GM23338 (cell line): ENCODE measurements at regions not wholly inside any gene's neighbourhood (a gene's known extent, or its start where the extent isn't known, plus 50 kb on each side); places are given as distances from the start of the nearest gene placed in this dataset.

Experiments
- ATAC-seq: fragments of 200-7000 bp; cut with Tn5 transposase; 3 replicates; pipeline ENCODE4 v1.9.1; 2020
- DNase-seq: peaks from one replicate; pipeline ENCODE4 v3.0.0-alpha.2; 2015; ENCODE audit warnings: low spot score
- H2AFZ ChIP-seq: fragments of 200-600 bp; sonication (generic); 2 replicates; pipeline ENCODE4 v1.8.0; 2016; ENCODE audit warnings: antibody characterized with exemption, mild to moderate bottlenecking, moderate library complexity
- H3F3A ChIP-seq: fragments of 200-600 bp; sonication (generic); replicated peaks from 2 replicates; pipeline ENCODE4 v1.8.0; 2017; ENCODE audit warnings: antibody characterized with exemption, mixed run types, low read depth
- H3K27ac ChIP-seq: fragments of 200-600 bp; sonication (generic); 2 replicates; pipeline ENCODE4 v1.6.1; 2016; ENCODE audit warnings: low read depth
- H3K27me3 ChIP-seq: fragments of 200-600 bp; sonication (generic); 2 replicates; pipeline ENCODE4 v1.8.0; 2016; ENCODE audit warnings: mild to moderate bottlenecking, mixed run types, moderate library complexity; ENCODE audit not compliant: insufficient read depth
- H3K36me3 ChIP-seq: fragments of 200-600 bp; sonication (generic); 2 replicates; pipeline ENCODE4 v1.8.0; 2016; ENCODE audit warnings: mild to moderate bottlenecking; ENCODE audit not compliant: insufficient read depth
- H3K4me1 ChIP-seq: fragments of 200-600 bp; sonication (generic); 2 replicates; pipeline ENCODE4 v1.8.0; 2016; ENCODE audit warnings: mild to moderate bottlenecking, moderate library complexity; ENCODE audit not compliant: insufficient read depth
- H3K4me2 ChIP-seq: fragments of 200-600 bp; sonication (generic); 2 replicates; pipeline ENCODE4 v1.7.1; 2017; ENCODE audit warnings: mixed run types
- H3K4me3 ChIP-seq: fragments of 200-600 bp; sonication (generic); 2 replicates; pipeline ENCODE4 v1.6.1; 2016; ENCODE audit warnings: mixed run types
- H3K79me2 ChIP-seq: fragments of 200-600 bp; sonication (generic); replicated peaks from 2 replicates; pipeline ENCODE4 v1.8.0; 2017; ENCODE audit warnings: mild to moderate bottlenecking; ENCODE audit not compliant: insufficient read depth
- H3K9me2 ChIP-seq: fragments of 200-600 bp; sonication (generic); 2 replicates; pipeline ENCODE4 v1.8.0; 2017; ENCODE audit not compliant: insufficient read depth
- H4K20me1 ChIP-seq: fragments of 200-600 bp; sonication (generic); replicated peaks from 2 replicates; pipeline ENCODE4 v1.8.0; 2017; ENCODE audit warnings: mild to moderate bottlenecking; ENCODE audit not compliant: insufficient read depth
- H3K27ac Mint-ChIP-seq: 2 replicates; pipeline ENCODE4 v1.8.0; 2020; ENCODE audit warnings: inconsistent platforms, mild to moderate bottlenecking, moderate library complexity, mixed read lengths
- H3K27me3 Mint-ChIP-seq: 3 replicates; pipeline ENCODE4 v1.8.0; 2022; ENCODE audit warnings: low read depth, mild to moderate bottlenecking, moderate library complexity, mixed read lengths, inconsistent platforms; ENCODE audit not compliant: insufficient read depth, poor library complexity
- H3K36me3 Mint-ChIP-seq: 3 replicates; pipeline ENCODE4 v1.8.0; 2021; ENCODE audit warnings: low read depth, mild to moderate bottlenecking, inconsistent platforms, moderate library complexity, mixed read lengths
- H3K4me1 Mint-ChIP-seq: 3 replicates; pipeline ENCODE4 v1.8.0; 2020; ENCODE audit warnings: mild to moderate bottlenecking, inconsistent platforms, mixed read lengths
- H3K4me3 Mint-ChIP-seq: 3 replicates; pipeline ENCODE4 v1.8.0; 2021; ENCODE audit warnings: moderate library complexity, mild to moderate bottlenecking, inconsistent platforms, mixed read lengths
- H3K9me3 Mint-ChIP-seq: 3 replicates; pipeline ENCODE4 v1.8.0; 2020; ENCODE audit warnings: moderate library complexity, mild to moderate bottlenecking, inconsistent platforms, mixed read lengths
- CREB1 ChIP-seq: fragments of 250-450 bp; sonication (Bioruptor Pico); IDR thresholded peaks from 2 replicates; pipeline ENCODE4 v1.5.0; 2020; ENCODE audit warnings: low read depth, mild to moderate bottlenecking, moderate library complexity
- CTCF ChIP-seq, 2 experiments: fragments of 200-600 bp in 1 of 2; sonication (generic) in 1 of 2; conservative IDR thresholded peaks; 2 replicates each; pipeline versions ENCODE4 v1.5.1 to v1.6.1; 2016 to 2017; ENCODE audit warnings: antibody characterized with exemption in 2 of 2, low read depth in 2 of 2, mild to moderate bottlenecking in 2 of 2, moderate library complexity in 1 of 2
- ETS1 ChIP-seq: IDR thresholded peaks from 2 replicates; pipeline ENCODE4 v1.6.1; 2016; ENCODE audit warnings: antibody characterized with exemption
- EZH2 ChIP-seq: fragments of 200-600 bp; sonication (generic); IDR thresholded peaks from one replicate; pipeline ENCODE4 v1.8.0; 2017; ENCODE audit warnings: antibody characterized with exemption, mild to moderate bottlenecking, low read depth; ENCODE audit not compliant: unreplicated experiment
- EZH2phosphoT487 ChIP-seq: fragments of 200-600 bp; sonication (generic); IDR thresholded peaks from one replicate; pipeline ENCODE4 v1.8.1; 2018; ENCODE audit warnings: antibody characterized with exemption; ENCODE audit not compliant: unreplicated experiment
- JUNB ChIP-seq: IDR thresholded peaks from one replicate; pipeline ENCODE4 v1.6.1; 2016; ENCODE audit warnings: antibody characterized with exemption; ENCODE audit not compliant: unreplicated experiment
- NANOG ChIP-seq: IDR thresholded peaks from 2 replicates; pipeline ENCODE4 v1.6.1; 2016; ENCODE audit warnings: antibody characterized with exemption, borderline replicate concordance
- POLR2AphosphoS5 ChIP-seq: IDR thresholded peaks from 2 replicates; pipeline ENCODE4 v1.6.1; 2016; ENCODE audit warnings: antibody characterized with exemption, low read depth
- REST ChIP-seq: IDR thresholded peaks from one replicate; pipeline ENCODE4 v1.6.1; 2018; ENCODE audit warnings: antibody characterized with exemption; ENCODE audit not compliant: unreplicated experiment
- STAT1 ChIP-seq: IDR thresholded peaks from one replicate; pipeline ENCODE4 v1.6.1; 2016; ENCODE audit warnings: antibody characterized with exemption; ENCODE audit not compliant: unreplicated experiment
- ZNF114 ChIP-seq: fragments of 250-450 bp; sonication (Bioruptor Pico); IDR thresholded peaks from 2 replicates; pipeline ENCODE4 v1.5.0; 2020; ENCODE audit warnings: mild to moderate bottlenecking, moderate library complexity
- ZNF331 ChIP-seq: fragments of 250-450 bp; sonication (Bioruptor Pico); IDR thresholded peaks from 2 replicates; pipeline ENCODE4 v1.5.0; 2020; ENCODE audit warnings: low read depth, mild to moderate bottlenecking, moderate library complexity
- ZNF462 ChIP-seq: fragments of 250-450 bp; sonication (Bioruptor Pico); IDR thresholded peaks from 2 replicates; pipeline ENCODE4 v1.5.0; 2020; ENCODE audit warnings: mild to moderate bottlenecking, moderate library complexity

GRCh38 chr11:23570828-23571227 lies 710.6 kb upstream of the CCDC179 start:
- no peak for ATAC-seq
- no peaks in the 10 kb centered on the region for H3K36me3 ChIP-seq
- no peaks in the 10 kb centered on the region for H3K36me3 Mint-ChIP-seq
- no peak overlapping the region for H3K27ac Mint-ChIP-seq
- H3K9me2 ChIP-seq = no peaks in the 10 kb centered on the region
- TF ChIP-seq ZNF331 (CRISPR knock-in tag) (no peak), EZH2 (no peak), REST (no peak), ETS1 (no peak), JUNB (no peak), ZNF462 (CRISPR knock-in tag) (no peak), NANOG (no peak), CTCF (conservative IDR thresholded peaks at IDR 0.05; ENCODE audit: low read depth in 2 of 2) (no peak), ZNF114 (CRISPR knock-in tag) (no peak), EZH2phosphoT487 (no peak), POLR2AphosphoS5 (no peak), CREB1 (CRISPR knock-in tag) (no peak), STAT1 (no peak)
- no peaks in the 10 kb centered on the region for H3K27me3 ChIP-seq
- H3K27ac ChIP-seq = no peak overlapping the region
- no peaks in the 10 kb centered on the region; the same call in 2 of the 3 replicates for H3K9me3 Mint-ChIP-seq
- H2AFZ ChIP-seq = no peak overlapping the region
- no peak for DNase-seq
- H3K4me1 ChIP-seq = peaks cover 3% of the 10 kb centered on the region; the same call in 1 of the 2 replicates
- no peak overlapping the region for H3K4me3 ChIP-seq
- no peak overlapping the region for H3K4me2 ChIP-seq
- H3F3A ChIP-seq = no peaks in the 10 kb centered on the region
- no peaks in the 10 kb centered on the region for H4K20me1 ChIP-seq
- peaks cover 10% of the 10 kb centered on the region; the same call in 2 of the 3 replicates for H3K4me1 Mint-ChIP-seq
- H3K79me2 ChIP-seq = no peaks in the 10 kb centered on the region
- no peak overlapping the region for H3K4me3 Mint-ChIP-seq
- no peaks in the 10 kb centered on the region for H3K27me3 Mint-ChIP-seq
